A549 (cell line): ENCODE measurements at regions not wholly inside any gene's neighbourhood (a gene's known extent, or its start where the extent isn't known, plus 50 kb on each side); places are given as distances from the start of the nearest gene placed in this dataset.

Experiments used
- ATAC-seq, 2 experiments: fragments of 200-7000 bp in 1 of 2; fragments of >200 bp in 1 of 2; cut with Nextera tagmentation in 1 of 2; cut with Tn5 transposase in 1 of 2; 3 replicates each; pipeline versions ENCODE4 v1.8.0 to v1.9.1; 2018 to 2020; ENCODE audit warnings: mild to moderate bottlenecking in 1 of 2, moderate library complexity in 1 of 2
- CTCF ChIA-PET: fragments of 300-600 bp; sonication (Branson Sonifier 250); formaldehyde crosslinking; extraction: SDS; loops from one replicate; lab custom pipeline; 2021; ENCODE audit warnings: antibody characterized with exemption, inconsistent platforms; lab: Yijun Ruan, JAX
- POLR2A ChIA-PET: fragments of 350-600 bp; formaldehyde crosslinking; extraction: SDS; loops from one replicate; lab custom pipeline; 2021; ENCODE audit warnings: antibody characterized with exemption, inconsistent platforms; lab: Yijun Ruan, JAX
- DNase-seq, 2 experiments: peaks; one replicate each; pipeline versions ENCODE4 v3.0.0 to v3.0.0-alpha.2; 2011 to 2016; ENCODE audit warnings: low read depth in 1 of 2, low spot score in 1 of 2
- FAIRE-seq: peaks from 2 replicates; lab custom pipeline; 2011; peaks lifted over from hg19 to GRCh38; lab: Jason Lieb, UNC
- H3K27ac ChIP-seq, 2 experiments: fragments of >200 bp; sonication (Bioruptor Twin); formaldehyde crosslinking; 3 replicates each; pipeline ENCODE4 v1.5.1; 2016 to 2017
- H3K4me1 ChIP-seq: fragments of >200 bp; sonication (Bioruptor Twin); formaldehyde crosslinking; 3 replicates; pipeline ENCODE4 v1.6.1; 2016
- H3K4me2 ChIP-seq: fragments of >200 bp; sonication (Bioruptor Twin); formaldehyde crosslinking; 3 replicates; pipeline ENCODE4 v1.6.1; 2016
- H3K4me3 ChIP-seq: fragments of >200 bp; sonication (Bioruptor Twin); formaldehyde crosslinking; 3 replicates; pipeline ENCODE4 v1.5.1; 2016
- H3K9me3 ChIP-seq: fragments of >200 bp; sonication (Bioruptor Twin); formaldehyde crosslinking; 3 replicates; pipeline ENCODE4 v1.6.1; 2016
- BCL3 ChIP-seq: fragments of >200 bp; sonication (Bioruptor Twin); formaldehyde crosslinking; IDR thresholded peaks from 3 replicates; pipeline ENCODE4 v1.6.1; 2016
- CBX2 ChIP-seq: fragments of 200-600 bp; sonication (generic); IDR thresholded peaks from 2 replicates; pipeline ENCODE4 v1.6.1; 2016; ENCODE audit warnings: low read depth, mild to moderate bottlenecking, borderline replicate concordance
- CBX8 ChIP-seq: fragments of 200-600 bp; sonication (generic); IDR thresholded peaks from 2 replicates; pipeline ENCODE4 v1.6.1; 2016
- CEBPB ChIP-seq, 2 experiments: fragments of >200 bp in 1 of 2; sonication (Bioruptor Twin) in 1 of 2; formaldehyde crosslinking in 1 of 2; IDR thresholded peaks; 2 replicates each; pipeline ENCODE4 v1.6.1; 2012 to 2016
- CHD2 ChIP-seq: fragments of 150-350 bp; IDR thresholded peaks from 2 replicates; pipeline ENCODE4 v1.6.1; 2014; ENCODE audit warnings: low read length; ENCODE audit not compliant: partially characterized antibody
- CHD4 ChIP-seq: fragments of 200-600 bp; sonication (generic); IDR thresholded peaks from 2 replicates; pipeline ENCODE4 v1.6.1; 2016; ENCODE audit warnings: antibody characterized with exemption, mild to moderate bottlenecking, borderline replicate concordance
- CTCF ChIP-seq: fragments of >200 bp; sonication (Bioruptor Twin); formaldehyde crosslinking; IDR thresholded peaks from 3 replicates; pipeline ENCODE4 v1.5.1; 2016
- E2F6 ChIP-seq: IDR thresholded peaks from 2 replicates; pipeline ENCODE4 v1.6.1; 2012; ENCODE audit warnings: low read depth, borderline replicate concordance
- EHMT2 ChIP-seq: fragments of 200-600 bp; sonication (generic); IDR thresholded peaks from 2 replicates; pipeline ENCODE4 v1.6.1; 2016; ENCODE audit warnings: antibody characterized with exemption, low read depth, mild to moderate bottlenecking, moderate library complexity
- GATA3 ChIP-seq: IDR thresholded peaks from 2 replicates; pipeline ENCODE4 v1.6.1; 2012; ENCODE audit warnings: borderline replicate concordance
- HMGXB4 ChIP-seq: fragments of 250-450 bp; sonication (Bioruptor Pico); IDR thresholded peaks from 2 replicates; pipeline ENCODE4 v1.5.0; 2021; ENCODE audit warnings: mild to moderate bottlenecking, moderate library complexity, borderline replicate concordance
- HOXB13 ChIP-seq: fragments of 250-450 bp; sonication (Bioruptor Pico); IDR thresholded peaks from 2 replicates; pipeline ENCODE4 v1.5.0; 2020; ENCODE audit warnings: low read depth, mild to moderate bottlenecking, moderate library complexity
- KDM1A ChIP-seq: fragments of 200-600 bp; sonication (generic); IDR thresholded peaks from 2 replicates; pipeline ENCODE4 v1.6.1; 2016; ENCODE audit warnings: low read depth, mild to moderate bottlenecking
- MAFK ChIP-seq: fragments of 450-650 bp; IDR thresholded peaks from 2 replicates; pipeline ENCODE4 v1.6.1; 2014; ENCODE audit not compliant: partially characterized antibody
- MAX ChIP-seq: IDR thresholded peaks from 2 replicates; pipeline ENCODE4 v1.6.1; 2012
- NPAS2 ChIP-seq: fragments of 250-450 bp; sonication (Bioruptor Pico); IDR thresholded peaks from 2 replicates; pipeline ENCODE4 v1.8.0; 2022; ENCODE audit warnings: mild to moderate bottlenecking, moderate library complexity, borderline replicate concordance
- PHF8 ChIP-seq: fragments of 200-600 bp; sonication (generic); IDR thresholded peaks from 2 replicates; pipeline ENCODE4 v1.6.1; 2016; ENCODE audit warnings: low read depth, mild to moderate bottlenecking, antibody characterized with exemption, moderate library complexity, borderline replicate concordance
- RAD21 ChIP-seq, 2 experiments: fragments of >200 bp in 1 of 2; sonication (Bioruptor Twin) in 1 of 2; formaldehyde crosslinking in 1 of 2; IDR thresholded peaks in 1 of 2; conservative IDR thresholded peaks in 1 of 2; 2 replicates in 1 of 2; 3 replicates in 1 of 2; pipeline ENCODE4 v1.6.1; 2012 to 2018; ENCODE audit warnings: inconsistent platforms in 1 of 2
- RARB ChIP-seq: fragments of 250-450 bp; sonication (Bioruptor Pico); IDR thresholded peaks from 2 replicates; pipeline ENCODE4 v1.8.0; 2021; ENCODE audit warnings: mild to moderate bottlenecking, moderate library complexity
- RCOR1 ChIP-seq: fragments of 150-350 bp; IDR thresholded peaks from 2 replicates; pipeline ENCODE4 v1.6.1; 2014; ENCODE audit warnings: antibody characterized with exemption, low read length, low read depth
- REST ChIP-seq: fragments of 200-600 bp; sonication (generic); IDR thresholded peaks from 2 replicates; pipeline ENCODE4 v1.6.1; 2016; ENCODE audit warnings: antibody characterized with exemption, mild to moderate bottlenecking, moderate library complexity
- RFX5 ChIP-seq: fragments of 450-650 bp; IDR thresholded peaks from 2 replicates; pipeline ENCODE4 v1.7.1; 2014; ENCODE audit warnings: antibody characterized with exemption, mild to moderate bottlenecking, moderate library complexity
- RNF2 ChIP-seq: fragments of 200-600 bp; sonication (generic); IDR thresholded peaks from 2 replicates; pipeline ENCODE4 v1.6.1; 2016; ENCODE audit warnings: low read depth, mild to moderate bottlenecking, antibody characterized with exemption, moderate library complexity, borderline replicate concordance
- SMC3 ChIP-seq: fragments of >200 bp; sonication (Bioruptor Twin); formaldehyde crosslinking; IDR thresholded peaks from 3 replicates; pipeline ENCODE4 v1.6.1; 2018; ENCODE audit warnings: inconsistent platforms
- SREBF2 ChIP-seq: fragments of 450-650 bp; IDR thresholded peaks from 2 replicates; pipeline ENCODE4 v1.6.1; 2014; ENCODE audit warnings: mild to moderate bottlenecking, moderate library complexity
- ZC3H11A ChIP-seq: fragments of 450-650 bp; IDR thresholded peaks from 2 replicates; pipeline ENCODE4 v1.6.1; 2014; ENCODE audit warnings: antibody characterized with exemption, mild to moderate bottlenecking
- ZFP36 ChIP-seq: fragments of 450-650 bp; IDR thresholded peaks from 2 replicates; pipeline ENCODE4 v1.6.1; 2014; ENCODE audit warnings: borderline replicate concordance; ENCODE audit not compliant: partially characterized antibody
- WGBS: methylation state at CpG from one replicate; pipeline ENCODE4 v1.1.6; 2017; ENCODE audit errors: missing lambda C conversion rate; 5-methylcytosine and 5-hydroxymethylcytosine counted together

- FAIRE-seq (no peak), DNase-seq (no peak), ATAC-seq (no peak)
- CTCF ChIA-PET: no interaction called here
- Histone ChIP-seq H3K9me3 (no peaks in the 10 kb centered on the region), H3K4me1 (no peaks in the 10 kb centered on the region), H3K4me2 (no peak overlapping the region), H3K27ac (no peak overlapping the region), H3K4me3 (no peak overlapping the region)
- WGBS: 83% methylated on average over 2 of the region's 2 CpGs
- no peak for TF ChIP-seq GATA3
- TF ChIP-seq HMGXB4 (CRISPR knock-in tag): no peak
- no peak for TF ChIP-seq RNF2
- TF ChIP-seq CHD2: no peak
- no peak for TF ChIP-seq ZC3H11A
- no peak for TF ChIP-seq CTCF
- no peak for TF ChIP-seq CEBPB (IDR thresholded peaks at IDR 0.05)
- TF ChIP-seq MAX: no peak
- TF ChIP-seq E2F6: no peak
- TF ChIP-seq KDM1A: no peak
- no peak for TF ChIP-seq REST
- no peak for TF ChIP-seq NPAS2 (CRISPR knock-in tag)
- TF ChIP-seq HOXB13: no peak
- TF ChIP-seq RARB (CRISPR knock-in tag): no peak
- POLR2A ChIA-PET: no interaction called here
Measured at GRCh38 chr3:43978708-43979107, 263.0 kb upstream of the TOPAZ1 start.

- POLR2A ChIA-PET: no interaction called here
- Histone ChIP-seq H3K4me2 (no peak overlapping the region), H3K9me3 (no peaks in the 10 kb centered on the region), H3K4me1 (no peaks in the 10 kb centered on the region)
- no peak for ATAC-seq
- TF ChIP-seq CBX8 (no peak), RAD21 (conservative IDR thresholded peaks at IDR 0.05 in 1 of 2, IDR thresholded peaks at IDR 0.05 in 1 of 2) (no peak), RCOR1 (no peak), RFX5 (no peak), CBX2 (no peak), SMC3 (no peak), MAFK (no peak), BCL3 (no peak), EHMT2 (no peak), PHF8 (no peak), SREBF2 (no peak), ZFP36 (no peak), CHD4 (no peak)
- TF ChIP-seq, all 56 proteins: peak for 0
- CTCF ChIA-PET: no interaction called here
- 91% methylated on average over 3 of the region's 3 CpGs for WGBS
- Histone ChIP-seq H3K4me3 (no peak overlapping the region), H3K27ac (no peak overlapping the region)
- FAIRE-seq (no peak), DNase-seq (no peak)
Measured at GRCh38 chr3:43979645-43980044, 262.0 kb upstream of the TOPAZ1 start.
